HG02973 (cell line): ENCODE measurements at regions not wholly inside any gene's neighbourhood (a gene's known extent, or its start where the extent isn't known, plus 50 kb on each side); places are given as distances from the start of the nearest gene placed in this dataset.
"Not testable (repeated sequence)": the region's sequence is repeated elsewhere in the genome, so short reads cannot be mapped to it uniquely, and the experiment has no call there.

Experiments used
- ATAC-seq: cut with Tn5 transposase; IDR thresholded peaks from one replicate; pipeline ENCODE4 v1.9.1; 2021; ENCODE audit warnings: moderate library complexity; ENCODE audit not compliant: unreplicated experiment

DNA sequence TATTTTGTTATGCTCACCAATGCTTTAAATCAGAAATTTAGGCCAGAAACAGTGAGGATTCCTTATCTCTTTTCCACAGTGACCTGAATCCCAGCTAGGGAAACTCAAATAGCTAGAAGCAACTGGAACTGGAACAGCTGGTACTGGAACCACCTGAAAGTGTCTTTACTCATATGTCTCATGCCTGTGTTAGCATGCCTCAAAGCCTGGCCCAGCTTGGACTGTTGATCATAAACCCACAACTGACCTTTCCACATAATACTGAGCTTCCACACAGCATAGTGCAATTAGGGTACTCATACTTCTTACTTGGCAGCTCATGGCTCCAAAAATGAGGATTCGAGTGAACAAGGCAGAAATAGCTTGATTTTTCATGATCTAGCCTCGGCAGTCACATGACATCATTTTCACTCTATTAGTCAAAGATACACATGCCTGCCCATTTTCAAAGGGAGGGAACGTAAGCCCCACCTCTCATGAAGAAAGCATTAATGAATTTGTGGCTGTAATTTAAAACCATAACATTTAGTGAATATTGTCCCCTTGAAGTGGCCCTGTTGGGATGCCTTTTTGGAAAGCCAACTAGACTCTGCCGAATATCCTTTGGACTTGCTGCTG is 80.8 kb upstream of the ACSL1 start:
- no peak for ATAC-seq

DNA sequence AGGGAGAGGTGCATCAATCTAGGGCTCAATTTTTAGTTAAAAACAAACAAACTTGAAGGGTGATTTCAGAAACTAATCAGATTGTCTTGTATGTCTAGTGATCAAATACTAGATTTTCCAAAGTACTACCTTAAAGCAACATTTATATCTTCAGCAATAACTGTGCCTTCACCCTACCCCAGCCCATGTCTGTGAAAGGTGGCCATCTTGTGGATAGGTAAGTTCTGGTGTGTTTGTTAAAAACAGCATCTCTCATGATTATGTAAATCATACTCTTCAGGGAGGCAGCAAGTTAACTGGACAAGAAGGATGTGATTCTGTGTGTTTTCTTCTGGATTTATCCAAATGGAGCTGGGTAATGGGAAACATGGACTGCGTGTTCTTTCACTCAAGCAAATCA is 81.4 kb upstream of the ACSL1 start:
- ATAC-seq, result no peak

DNA sequence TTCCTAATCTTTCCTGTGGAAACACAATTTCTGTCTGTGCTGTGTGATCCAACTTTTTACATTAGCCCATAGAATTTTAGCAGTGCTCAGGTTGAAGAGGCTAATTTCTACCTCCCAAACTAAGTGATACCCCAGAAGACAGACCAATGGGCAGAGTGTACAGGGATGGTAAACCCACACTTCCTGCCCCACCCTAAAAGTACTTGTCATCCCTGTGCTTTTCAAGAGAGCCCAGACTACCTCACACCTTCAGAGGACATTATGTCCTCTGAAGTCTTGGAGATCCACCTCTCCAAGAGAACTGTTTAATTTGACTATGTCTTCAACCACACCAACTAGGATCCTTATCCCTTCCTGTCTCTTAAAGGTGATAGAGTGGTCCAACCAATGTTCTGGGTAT is 82.0 kb upstream of the ACSL1 start:
- no peak for ATAC-seq

DNA sequence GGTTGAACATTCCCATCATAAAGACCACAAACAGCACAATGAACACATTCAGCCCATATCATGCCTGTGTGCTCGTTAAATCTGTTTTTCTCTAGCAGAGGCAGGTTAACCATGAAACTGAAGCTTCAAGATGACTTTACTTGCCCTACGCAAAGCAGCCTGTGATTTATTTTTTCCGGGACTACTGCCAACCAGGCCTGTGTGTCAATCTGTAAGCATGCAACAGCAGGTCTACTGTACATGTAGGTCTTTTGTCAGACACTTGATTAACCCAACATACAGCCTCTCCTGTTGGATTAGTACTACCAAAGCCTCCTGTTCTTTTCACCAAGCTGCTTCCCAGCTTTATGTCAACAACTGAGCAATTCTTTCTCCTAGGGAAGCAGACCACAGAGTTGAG is 85.5 kb upstream of the ACSL1 start:
- no peak for ATAC-seq

DNA sequence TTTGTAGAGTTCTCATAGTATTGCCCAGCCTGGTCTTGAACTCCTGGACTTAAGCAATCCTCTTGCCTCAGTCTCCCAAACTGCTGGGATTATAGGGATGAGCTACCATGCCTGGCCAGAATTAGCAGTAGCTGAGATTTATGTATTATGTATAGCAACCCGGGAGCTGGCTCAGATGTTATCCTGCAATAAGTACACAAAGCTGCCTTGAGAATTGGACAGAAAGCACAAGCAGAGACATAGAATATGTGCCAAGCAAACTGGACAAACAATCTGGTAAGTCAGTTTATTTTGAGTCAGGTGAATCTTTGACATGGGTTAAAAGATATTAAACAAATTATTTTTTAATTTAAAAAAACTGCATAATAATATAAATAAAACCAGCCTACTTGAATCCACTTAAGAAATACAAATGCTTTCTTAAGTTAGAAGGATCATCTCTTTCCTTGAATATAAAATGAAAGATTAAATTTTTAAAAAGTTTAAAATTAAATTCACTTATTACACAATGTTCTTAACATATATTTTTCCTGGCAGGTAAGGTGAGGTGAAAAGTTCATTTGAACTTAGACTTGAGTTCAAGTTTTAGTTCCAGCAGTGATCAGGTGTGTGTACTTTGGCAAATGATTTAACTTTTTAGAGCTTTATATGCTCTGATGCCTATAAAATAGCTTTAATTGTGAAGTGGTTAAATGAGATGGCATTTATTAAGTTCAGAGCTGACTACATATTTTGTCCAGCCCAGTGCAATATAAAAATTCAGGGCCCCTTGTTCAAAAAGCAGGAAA is 87.8 kb upstream of the ACSL1 start:
- no peak for ATAC-seq

DNA sequence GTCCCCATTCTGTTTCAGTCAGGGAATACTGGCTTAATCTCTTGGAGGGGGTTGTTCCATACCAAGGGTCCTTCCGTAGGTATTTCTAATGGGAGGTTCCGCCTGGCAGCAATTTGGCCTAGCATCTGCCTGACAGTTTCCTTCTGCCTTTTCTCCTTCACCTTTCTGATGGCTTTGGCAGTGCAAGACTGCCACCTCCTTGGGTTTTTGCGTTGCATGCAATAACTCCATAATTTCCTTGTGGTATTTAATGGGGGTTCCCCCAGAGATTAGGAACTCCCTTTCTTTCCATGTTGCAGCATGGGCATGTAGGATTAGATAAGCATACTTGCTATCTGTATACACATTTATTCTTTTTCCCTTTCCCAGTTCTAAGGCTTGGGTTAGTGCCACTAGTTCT is 93.0 kb upstream of the ACSL1 start:
- ATAC-seq, result not testable (repeated sequence)

DNA sequence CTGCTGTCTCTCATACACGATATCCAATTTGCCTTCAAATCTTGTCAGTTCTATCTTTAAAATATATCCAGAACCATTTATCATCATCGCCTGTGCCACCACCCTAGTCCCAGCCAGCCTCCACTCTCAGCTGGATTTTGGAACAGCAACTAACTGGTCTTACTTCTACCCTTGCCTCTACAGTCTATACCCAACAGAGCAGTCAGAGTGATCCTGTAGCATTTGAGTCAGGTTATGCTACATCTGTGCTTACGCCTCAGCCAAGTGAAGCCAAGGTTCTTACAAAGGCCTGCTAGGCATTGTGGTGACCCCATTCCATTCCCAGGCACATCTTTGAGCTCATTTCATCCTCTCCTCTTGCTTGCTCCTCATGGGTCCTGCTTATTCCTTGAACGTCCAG is 95.7 kb upstream of the ACSL1 start:
- ATAC-seq, result no peak

DNA sequence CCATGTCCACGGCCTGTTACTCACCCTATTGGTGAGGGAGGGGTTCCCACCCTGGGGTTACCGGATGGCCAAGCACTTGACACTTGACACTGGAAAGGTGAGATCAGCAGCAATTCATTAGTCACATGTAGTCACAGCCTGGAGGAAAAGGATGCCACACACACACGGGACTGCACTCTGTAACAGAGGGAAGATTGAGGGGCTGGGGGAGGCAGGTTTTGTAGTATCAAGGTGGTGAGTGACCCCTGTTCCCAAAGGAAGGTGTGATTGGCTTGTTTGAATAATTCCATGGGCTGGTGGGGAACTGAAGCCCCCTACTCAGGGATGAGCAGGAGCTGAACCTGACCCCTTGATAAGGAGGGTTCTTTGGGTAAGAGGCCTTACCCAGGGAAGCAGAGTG is 96.0 kb upstream of the HELT start:
- ATAC-seq, result no peak

DNA sequence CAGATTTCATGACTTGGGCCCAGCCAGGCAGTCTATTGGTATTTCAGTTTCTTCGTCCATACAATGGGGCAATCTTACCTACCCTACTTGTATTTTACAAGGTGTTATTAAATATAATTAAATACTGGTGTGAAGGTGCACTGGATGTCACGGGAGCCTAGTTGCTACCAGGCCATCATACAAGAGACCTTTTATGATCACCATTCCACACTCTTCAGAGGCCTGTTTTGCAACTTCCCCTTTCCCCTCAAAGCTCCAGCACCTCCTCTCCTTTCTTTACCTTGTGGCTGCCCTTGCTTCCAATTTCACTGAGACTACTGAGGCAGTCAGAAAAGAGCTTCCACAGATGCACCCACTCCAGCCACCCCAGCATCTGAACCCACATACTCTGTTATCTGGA is 93.8 kb upstream of the HELT start:
- ATAC-seq, result no peak

DNA sequence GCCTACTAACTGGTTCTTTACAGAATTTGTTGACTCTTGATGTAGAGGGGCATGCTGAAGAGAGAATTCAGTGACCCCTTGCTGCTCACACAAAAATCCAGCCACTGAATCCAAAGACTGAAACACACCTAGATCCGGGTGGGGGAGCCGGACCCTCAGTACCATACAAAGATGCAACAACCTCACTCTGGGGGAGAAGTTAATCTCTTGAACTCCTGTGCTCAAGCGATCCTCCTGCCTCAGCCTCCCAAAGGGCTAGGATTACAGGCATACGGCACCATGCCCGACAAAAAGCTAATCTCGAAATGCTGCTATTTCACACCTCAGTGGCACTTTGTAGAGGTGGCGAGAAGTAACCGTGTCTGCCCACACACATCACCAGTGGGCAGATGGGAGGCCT is 88.8 kb upstream of the HELT start:
- no peak for ATAC-seq

DNA sequence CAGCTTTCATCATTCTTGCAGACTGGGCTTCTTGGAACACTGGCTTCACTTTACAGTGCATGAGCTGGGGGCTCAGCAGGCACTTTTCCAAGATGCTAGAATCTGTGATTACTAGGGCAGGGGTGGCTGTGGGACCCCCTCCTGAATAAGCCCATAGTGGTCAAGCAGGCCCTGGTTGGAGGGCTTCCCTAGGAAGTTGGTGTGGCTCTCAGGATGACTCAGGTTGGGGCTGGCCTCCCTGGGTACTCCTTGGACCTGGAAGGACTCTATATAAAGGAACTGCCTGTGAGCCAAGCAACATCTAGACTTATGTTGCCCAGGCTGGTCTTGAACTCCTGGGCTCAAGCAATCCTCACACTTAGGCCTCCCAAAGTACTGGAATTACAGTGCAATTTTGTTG is 88.3 kb upstream of the HELT start:
- ATAC-seq, result no peak

DNA sequence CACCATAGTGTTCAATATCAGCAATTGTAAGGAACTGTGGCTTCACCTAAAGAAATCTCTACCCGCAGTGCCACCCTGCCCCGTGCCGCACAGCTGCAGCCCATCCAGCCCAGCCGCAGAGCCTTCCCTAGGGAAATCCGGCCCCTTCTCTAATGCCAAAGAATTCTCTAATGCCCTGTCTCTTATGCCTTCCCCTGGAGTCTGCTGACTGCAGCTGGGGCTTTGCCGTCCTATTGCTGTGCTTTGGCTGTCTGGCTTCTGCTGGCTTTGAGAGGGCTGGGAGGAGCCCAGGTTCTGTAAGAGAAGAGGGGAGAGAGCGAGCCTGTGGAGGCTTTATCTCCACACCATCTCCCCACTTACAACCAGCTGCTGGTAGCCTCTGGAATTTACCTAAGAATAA is 85.9 kb upstream of the HELT start:
- no peak for ATAC-seq

DNA sequence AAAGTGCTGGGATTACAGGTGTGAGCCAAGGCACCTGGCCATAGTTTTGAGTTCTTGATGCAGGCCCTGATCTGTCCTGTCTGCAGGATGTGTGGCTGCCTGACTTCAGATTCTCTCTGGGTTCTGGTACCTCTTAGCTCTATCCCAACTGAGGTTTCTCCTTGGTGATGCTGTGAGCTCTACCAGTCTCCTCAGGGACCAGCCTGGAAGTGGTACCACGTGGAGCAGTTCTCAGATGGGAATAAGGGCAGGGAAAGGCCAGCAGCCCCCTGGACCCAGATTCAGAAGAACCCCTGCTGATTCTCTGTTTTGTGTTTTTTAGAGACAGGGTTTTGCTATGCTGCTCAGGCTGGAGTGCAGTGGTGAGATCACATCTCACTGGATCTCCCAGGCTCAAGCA is 85.0 kb upstream of the HELT start:
- no peak for ATAC-seq

DNA sequence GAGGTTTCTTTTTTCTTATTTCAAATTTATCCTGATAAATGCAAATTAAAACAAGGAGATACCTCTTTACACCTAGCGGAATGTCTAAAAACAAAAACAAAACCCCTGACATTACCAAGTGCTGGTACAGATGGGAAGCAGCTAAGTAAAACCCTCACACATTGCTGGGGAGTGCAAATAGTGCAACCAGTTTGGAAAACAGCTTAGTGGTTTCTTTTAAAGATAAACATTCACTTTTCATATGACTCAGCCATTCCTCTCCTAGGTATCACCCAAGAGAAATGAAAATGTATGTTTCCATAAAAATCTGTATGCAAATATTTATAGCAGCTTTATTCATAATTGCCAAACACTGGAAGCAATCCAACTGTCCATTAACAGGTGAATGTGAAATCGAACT is 84.1 kb upstream of the HELT start:
- ATAC-seq, result no peak

DNA sequence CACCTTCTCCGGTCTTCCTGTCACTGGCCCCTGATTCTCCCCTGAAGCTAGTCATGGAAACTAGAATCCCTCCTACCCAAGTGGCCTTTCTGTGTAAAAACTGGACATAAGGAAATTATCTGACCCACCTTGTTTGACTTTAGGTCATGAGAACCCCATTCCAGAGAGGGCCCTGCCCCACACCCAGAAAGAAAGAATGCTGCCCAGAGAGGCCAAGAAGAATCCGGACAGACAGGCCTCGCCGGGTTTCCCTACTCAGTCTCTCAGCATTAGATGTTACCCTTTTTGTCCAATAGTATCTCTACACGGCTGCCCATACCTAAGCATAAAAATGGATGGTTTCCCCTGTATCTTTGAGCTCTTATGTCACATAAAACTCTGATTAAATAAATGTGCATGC is 83.3 kb upstream of the HELT start:
- no peak for ATAC-seq

DNA sequence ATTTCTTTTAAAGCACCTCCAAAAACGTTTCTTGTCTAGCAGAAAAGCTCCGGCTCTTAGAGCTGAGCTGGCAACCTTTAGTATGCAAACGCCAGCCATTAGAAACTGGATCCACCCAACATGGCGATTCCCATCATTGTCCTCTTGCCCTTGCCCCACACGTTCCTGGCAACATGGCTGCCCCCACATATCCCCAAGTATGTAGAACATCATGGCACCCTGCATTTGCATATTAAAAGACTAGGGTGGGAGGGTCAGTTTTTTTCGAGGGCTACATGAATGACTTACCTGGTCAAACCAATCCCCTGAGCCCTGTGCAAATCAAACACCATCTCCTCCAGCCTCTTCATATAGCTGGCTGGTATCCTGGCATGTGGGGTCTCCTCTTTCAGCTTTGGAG is 82.2 kb upstream of the HELT start:
- ATAC-seq, result no peak

DNA sequence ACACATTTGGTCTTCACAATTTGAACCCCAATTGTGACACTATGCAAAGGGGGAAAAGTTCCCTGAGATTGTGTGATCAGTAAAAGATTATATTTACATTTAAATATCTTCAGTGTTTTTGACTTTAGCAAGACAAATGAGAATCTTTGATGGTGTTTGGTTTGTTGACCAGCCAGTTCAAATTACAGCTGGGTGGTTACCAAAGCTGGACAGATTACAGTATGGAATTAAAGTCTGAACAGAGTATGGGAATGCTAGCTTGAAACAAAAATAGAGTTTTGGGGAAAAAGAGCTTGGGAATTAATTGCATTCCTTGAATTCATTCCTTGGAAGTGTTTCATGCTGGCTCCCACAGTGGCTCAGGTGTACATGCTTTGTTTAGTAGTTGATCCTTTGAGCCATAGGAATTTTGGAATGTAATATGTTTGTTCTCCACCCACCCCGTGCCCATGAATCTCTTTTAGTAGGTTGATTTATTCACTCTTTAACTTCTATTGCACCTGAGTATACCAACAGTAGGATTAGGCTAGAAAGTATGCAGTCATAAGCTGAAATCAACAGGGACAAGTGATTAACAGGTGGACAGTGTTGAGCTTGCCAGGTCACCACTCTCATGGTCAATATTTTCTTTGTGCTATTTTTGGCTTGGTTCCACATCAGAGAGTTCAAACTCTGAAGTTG is 81.1 kb upstream of the HELT start:
- no peak for ATAC-seq

DNA sequence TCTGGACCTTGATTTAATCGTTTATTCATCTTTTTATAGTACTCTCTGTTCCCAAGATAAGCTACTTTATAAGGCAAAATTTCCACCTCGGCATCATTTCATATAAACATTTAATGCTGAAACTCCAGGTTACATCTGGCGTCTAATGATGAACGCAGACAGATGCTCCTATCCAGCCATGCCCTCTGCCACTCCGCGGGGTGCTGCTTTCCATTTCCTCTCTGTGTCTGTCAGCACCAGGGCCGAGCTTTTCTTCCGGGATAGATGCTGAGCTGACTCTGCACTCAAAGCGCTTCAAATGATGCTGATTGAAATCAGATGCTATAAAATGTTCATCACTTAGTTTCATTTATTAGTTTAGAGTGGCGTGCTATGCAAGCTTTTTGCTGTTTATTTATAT is 80.5 kb upstream of the HELT start:
- no peak for ATAC-seq

DNA sequence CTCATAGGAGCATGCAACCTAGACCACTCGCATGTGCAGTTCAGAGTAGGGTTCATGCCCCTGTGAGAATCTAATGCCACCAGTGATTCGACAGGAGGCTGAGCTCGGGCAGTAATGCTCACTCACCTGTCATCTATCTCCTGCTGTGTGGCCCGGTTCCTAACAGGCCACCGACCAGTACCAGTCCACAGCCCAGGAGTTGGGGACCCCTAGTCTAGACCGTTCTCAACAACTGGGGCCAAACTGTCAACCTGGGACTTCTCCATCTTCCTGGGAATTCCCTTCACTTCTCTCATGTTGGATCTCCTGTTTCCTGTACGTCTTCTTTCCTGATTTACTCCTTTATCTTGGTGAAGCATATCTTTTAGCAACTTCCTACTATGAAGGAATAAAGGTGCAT is 79.4 kb upstream of the HELT start:
- no peak for ATAC-seq

DNA sequence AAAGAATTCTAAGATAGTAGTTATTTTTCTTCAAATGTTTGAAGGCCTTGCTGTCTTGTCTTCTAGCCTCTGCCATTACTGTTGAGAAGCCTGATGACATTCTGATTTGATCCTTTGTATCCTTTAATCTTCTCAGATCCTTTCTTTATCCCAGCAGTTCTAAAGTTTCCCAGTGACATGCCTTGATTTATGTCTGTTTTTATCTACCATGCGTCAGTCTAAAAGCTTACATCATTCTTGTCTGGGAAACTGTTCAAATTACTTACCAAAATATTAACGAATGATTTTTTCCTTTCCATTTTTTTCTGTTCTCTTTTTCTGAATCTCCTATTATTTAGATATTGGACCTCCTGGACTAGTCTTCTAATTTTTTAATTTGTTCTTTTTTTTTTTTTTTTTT is 78.3 kb upstream of the HELT start:
- ATAC-seq, result no peak

DNA sequence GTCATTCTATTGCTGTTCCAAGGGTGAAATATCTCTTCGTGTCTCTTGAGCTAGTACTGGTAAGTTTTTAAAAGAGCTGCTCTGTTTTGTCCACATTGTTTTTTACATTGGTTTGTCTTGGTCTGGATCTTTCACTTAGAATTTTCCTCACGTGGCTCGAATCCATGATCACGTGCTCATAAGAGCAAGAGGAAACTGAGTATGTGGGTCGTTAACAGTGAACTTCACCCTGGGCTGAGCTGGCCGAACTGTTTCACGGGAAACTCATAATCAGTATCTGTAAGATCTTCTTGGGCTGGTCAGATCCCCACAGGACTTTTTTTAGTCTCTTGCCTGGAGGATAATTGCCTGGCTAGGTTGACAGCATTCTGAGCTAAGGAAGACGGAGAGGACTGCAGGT is 77.8 kb upstream of the HELT start:
- ATAC-seq, result no peak

DNA sequence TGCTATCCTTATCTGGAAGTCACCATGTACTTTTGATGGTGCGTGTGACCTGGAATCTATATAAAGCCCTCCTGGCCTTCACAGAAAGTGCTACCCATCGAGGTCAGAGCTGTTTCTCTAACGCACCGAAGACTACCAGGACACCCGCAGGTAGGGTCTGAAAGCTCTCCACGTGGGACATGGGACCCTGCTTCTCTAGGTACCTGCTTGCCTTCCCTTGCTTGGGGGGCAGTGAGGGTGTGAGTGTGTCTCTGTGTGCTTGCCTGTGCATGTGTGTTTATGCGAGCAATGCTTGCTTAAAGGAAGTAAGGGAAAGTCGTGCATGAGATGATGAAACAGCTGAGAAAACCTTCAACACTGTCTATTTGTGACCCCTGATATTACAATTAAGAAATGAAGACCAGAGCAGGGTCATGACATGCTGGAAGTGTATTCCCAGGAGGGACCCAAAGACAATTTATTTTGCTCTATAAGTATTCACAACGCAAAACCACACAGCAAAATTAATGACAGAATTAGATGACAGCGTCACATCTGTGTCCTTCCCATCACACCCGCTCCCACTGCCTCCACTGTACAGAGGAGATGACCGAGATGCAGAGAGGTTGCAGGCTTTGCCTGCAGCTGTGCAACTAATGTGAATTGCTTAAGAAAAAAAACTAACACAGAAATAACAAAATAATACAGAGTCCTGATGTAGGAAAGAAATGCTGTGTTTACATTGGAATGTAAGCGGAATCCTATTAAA is 76.4 kb upstream of the HELT start:
- ATAC-seq, result no peak
